ENCODE measurements at regions not wholly inside any gene's neighbourhood (a gene's known extent, or its start where the extent isn't known, plus 50 kb on each side); places are given as distances from the start of the nearest gene placed in this dataset.

DNA sequence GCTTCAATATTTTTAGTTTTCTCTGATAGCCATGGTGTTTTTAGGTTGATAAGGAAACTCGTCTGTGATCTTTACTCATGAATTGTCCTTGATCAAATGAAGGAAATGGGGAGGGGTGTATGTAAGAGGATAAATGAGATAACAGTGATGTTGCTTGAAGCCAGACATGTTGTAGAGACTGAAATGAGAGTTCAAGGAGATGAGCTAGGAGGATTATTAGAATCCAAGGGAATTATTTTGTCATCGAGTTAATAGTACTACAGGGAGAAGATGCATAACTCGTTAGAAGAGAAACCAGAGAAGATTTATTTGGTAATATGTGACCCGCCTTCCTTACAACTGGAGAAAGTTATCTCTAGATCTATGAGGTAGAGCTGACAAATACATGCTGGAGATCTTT lies 371.3 kb upstream of the DDHD1 start:
- Histone ChIP-seq H3K36me3 (ENCODE audit: control insufficient read depth, insufficient read depth, low read length) (no peaks in the 10 kb centered on the region), H4K8ac (ENCODE audit: low read depth, low read length) (no peak overlapping the region), H3K56ac (ENCODE audit: low read length) (no peak overlapping the region), H3K27me3 (ENCODE audit: insufficient read depth, low read length, poor library complexity) (no peaks in the 10 kb centered on the region), H3K18ac (ENCODE audit: low read length) (no peak overlapping the region), H2BK15ac (replicated peaks; ENCODE audit: low read depth) (no peak overlapping the region), H3K4ac (ENCODE audit: low read depth, low read length) (no peak overlapping the region), H3K27ac (ENCODE audit: low read depth, low read length) (no peak overlapping the region), H2BK5ac (ENCODE audit: low read length) (no peak overlapping the region), H3K4me2 (ENCODE audit: low read length) (no peak overlapping the region), H2BK120ac (ENCODE audit: low read depth, low read length) (no peak overlapping the region), H4K5ac (ENCODE audit: low read length) (no peak overlapping the region), H3K79me1 (ENCODE audit: low read length) (no peaks in the 10 kb centered on the region), H3K23ac (ENCODE audit: low read length) (no peak overlapping the region), H3K79me2 (ENCODE audit: control insufficient read depth, insufficient read depth, low read length) (no peaks in the 10 kb centered on the region), H3K4me3 (ENCODE audit: low read length) (no peak overlapping the region), H3K9ac (ENCODE audit: low read length) (no peak overlapping the region), H3K4me1 (ENCODE audit: control insufficient read depth, low read depth, low read length) (no peaks in the 10 kb centered on the region), H2AK5ac (ENCODE audit: low read length) (no peak overlapping the region)
- no CpG with 5 or more reads among the region's 4 CpGs for WGBS (ENCODE audit: extremely low coverage, insufficient coverage, low lambda C conversion rate)
- DNase-seq, result no peak

DNA sequence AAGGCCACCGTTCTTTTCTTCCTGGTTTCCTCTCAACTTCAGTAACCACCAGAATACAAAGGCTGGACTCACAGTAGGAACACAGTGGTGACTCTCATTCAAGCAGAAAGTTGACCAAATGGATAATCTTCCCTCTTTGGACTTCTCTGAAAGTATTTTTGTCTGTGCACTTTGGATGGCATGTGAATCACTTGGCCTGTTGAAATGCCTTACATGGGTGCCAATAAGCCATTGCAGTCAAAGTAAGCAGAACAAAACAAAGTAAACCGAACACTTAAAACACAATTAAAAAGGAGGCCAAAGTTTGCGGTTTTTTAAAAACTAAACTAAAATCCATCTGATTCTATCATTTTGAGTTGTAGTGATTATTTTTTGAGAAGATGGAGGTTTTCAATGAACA lies 370.1 kb upstream of the DDHD1 start:
- no peaks in the 10 kb centered on the region for H3K27me3 ChIP-seq (ENCODE audit: insufficient read depth, low read length, poor library complexity)
- no peak overlapping the region for H3K4me2 ChIP-seq (ENCODE audit: low read length)
- H2AK5ac ChIP-seq (ENCODE audit: low read length), result no peak overlapping the region
- no peak overlapping the region for H3K27ac ChIP-seq (ENCODE audit: low read depth, low read length)
- DNase-seq, result no peak
- no peaks in the 10 kb centered on the region for H3K79me2 ChIP-seq (ENCODE audit: control insufficient read depth, insufficient read depth, low read length)
- H4K5ac ChIP-seq (ENCODE audit: low read length), result no peak overlapping the region
- no peak overlapping the region for H3K9ac ChIP-seq (ENCODE audit: low read length)
- no peak overlapping the region for H3K4me3 ChIP-seq (ENCODE audit: low read length)
- H3K4me1 ChIP-seq (ENCODE audit: control insufficient read depth, low read depth, low read length), result no peaks in the 10 kb centered on the region
- no CpG with 5 or more reads among the region's 3 CpGs for WGBS (ENCODE audit: extremely low coverage, insufficient coverage, low lambda C conversion rate)
- H2BK120ac ChIP-seq (ENCODE audit: low read depth, low read length), result no peak overlapping the region
- H3K36me3 ChIP-seq (ENCODE audit: control insufficient read depth, insufficient read depth, low read length), result no peaks in the 10 kb centered on the region
- no peaks in the 10 kb centered on the region for H3K79me1 ChIP-seq (ENCODE audit: low read length)
- H2BK5ac ChIP-seq (ENCODE audit: low read length), result no peak overlapping the region
- H3K18ac ChIP-seq (ENCODE audit: low read length), result no peak overlapping the region
- no peak overlapping the region for H3K23ac ChIP-seq (ENCODE audit: low read length)
- H2BK15ac ChIP-seq (replicated peaks; ENCODE audit: low read depth), result no peak overlapping the region
- H4K8ac ChIP-seq (ENCODE audit: low read depth, low read length), result no peak overlapping the region
- H3K4ac ChIP-seq (ENCODE audit: low read depth, low read length), result no peak overlapping the region
- H3K56ac ChIP-seq (ENCODE audit: low read length), result no peak overlapping the region

DNA sequence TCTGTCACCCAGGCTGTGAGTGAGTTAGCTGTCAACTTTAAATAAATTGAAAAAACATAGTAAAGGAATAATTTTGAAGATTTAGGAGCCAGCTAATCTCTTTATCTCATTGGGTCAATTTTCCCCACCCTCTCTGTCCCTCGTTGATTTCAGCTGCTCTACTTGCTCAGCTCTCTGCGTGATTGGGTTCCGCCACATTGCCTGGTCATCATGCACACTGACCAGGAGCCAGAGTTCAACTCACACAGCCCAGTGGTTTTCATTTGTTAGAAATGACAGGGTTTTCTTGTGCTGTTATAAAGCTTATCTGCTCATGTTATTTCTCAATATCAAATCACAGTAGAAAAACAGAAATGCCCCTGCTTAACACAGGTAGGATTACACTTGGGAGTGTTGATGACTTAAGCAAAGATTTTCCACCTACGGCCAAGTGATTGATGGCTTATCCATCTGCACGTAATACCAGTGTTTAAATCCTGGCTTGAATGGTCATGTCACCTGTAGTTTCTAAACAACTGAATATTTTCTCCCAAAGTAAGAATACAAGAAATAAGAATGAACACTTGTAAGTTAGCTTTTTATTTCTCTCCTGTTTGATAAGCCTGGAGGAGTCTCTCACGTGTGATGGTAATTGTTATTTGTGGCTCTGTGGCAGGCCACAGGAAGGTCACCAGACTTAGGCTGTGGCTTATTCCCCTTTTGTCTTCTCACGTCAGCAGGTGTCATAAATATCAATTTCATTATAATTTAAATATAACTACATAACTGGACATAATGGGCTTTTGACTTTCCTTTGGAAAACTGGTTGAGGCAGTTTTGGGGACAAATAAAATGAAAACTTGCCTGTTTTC lies 367.2 kb upstream of the DDHD1 start:
- no peak overlapping the region for H2BK15ac ChIP-seq (replicated peaks; ENCODE audit: low read depth)
- no peak overlapping the region for H3K18ac ChIP-seq (ENCODE audit: low read length)
- no peak overlapping the region for H2BK120ac ChIP-seq (ENCODE audit: low read depth, low read length)
- H3K9ac ChIP-seq (ENCODE audit: low read length), result no peak overlapping the region
- H3K27ac ChIP-seq (ENCODE audit: low read depth, low read length), result no peak overlapping the region
- H3K36me3 ChIP-seq (ENCODE audit: control insufficient read depth, insufficient read depth, low read length), result no peaks in the 10 kb centered on the region
- H3K4ac ChIP-seq (ENCODE audit: low read depth, low read length), result no peak overlapping the region
- H4K5ac ChIP-seq (ENCODE audit: low read length), result no peak overlapping the region
- no peak overlapping the region for H3K4me2 ChIP-seq (ENCODE audit: low read length)
- no peaks in the 10 kb centered on the region for H3K79me2 ChIP-seq (ENCODE audit: control insufficient read depth, insufficient read depth, low read length)
- H3K4me3 ChIP-seq (ENCODE audit: low read length), result no peak overlapping the region
- H3K79me1 ChIP-seq (ENCODE audit: low read length), result no peaks in the 10 kb centered on the region
- no peak overlapping the region for H3K56ac ChIP-seq (ENCODE audit: low read length)
- no peak overlapping the region for H3K23ac ChIP-seq (ENCODE audit: low read length)
- H2AK5ac ChIP-seq (ENCODE audit: low read length), result no peak overlapping the region
- no peaks in the 10 kb centered on the region for H3K27me3 ChIP-seq (ENCODE audit: insufficient read depth, low read length, poor library complexity)
- no peaks in the 10 kb centered on the region for H3K4me1 ChIP-seq (ENCODE audit: control insufficient read depth, low read depth, low read length)
- DNase-seq, result no peak
- no peak overlapping the region for H4K8ac ChIP-seq (ENCODE audit: low read depth, low read length)
- WGBS (ENCODE audit: extremely low coverage, insufficient coverage, low lambda C conversion rate), result no CpG with 5 or more reads among the region's 7 CpGs
- no peak overlapping the region for H2BK5ac ChIP-seq (ENCODE audit: low read length)

DNA sequence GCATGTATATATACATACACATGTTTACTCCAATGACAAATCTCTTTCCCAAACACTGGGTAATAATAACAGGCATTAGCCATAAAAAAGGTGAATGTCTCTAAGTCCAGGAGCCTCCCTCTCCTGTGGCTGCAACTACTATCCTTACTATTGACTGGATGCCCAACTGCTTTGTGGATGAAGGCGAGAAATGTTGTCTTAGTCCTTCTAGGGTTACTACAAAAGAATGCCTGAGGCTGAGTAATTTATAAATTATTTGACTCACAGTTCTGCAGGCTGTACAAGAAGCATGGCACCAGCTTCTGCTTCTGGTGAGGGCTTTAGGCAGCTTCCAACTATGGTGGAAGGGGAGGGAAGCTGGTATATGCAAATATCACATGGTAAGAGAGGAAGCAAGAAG lies 366.0 kb upstream of the DDHD1 start:
- no peak overlapping the region for H3K56ac ChIP-seq (ENCODE audit: low read length)
- H3K18ac ChIP-seq (ENCODE audit: low read length), result no peak overlapping the region
- H3K79me2 ChIP-seq (ENCODE audit: control insufficient read depth, insufficient read depth, low read length), result no peaks in the 10 kb centered on the region
- no peak for DNase-seq
- no peaks in the 10 kb centered on the region for H3K27me3 ChIP-seq (ENCODE audit: insufficient read depth, low read length, poor library complexity)
- no peak overlapping the region for H2BK5ac ChIP-seq (ENCODE audit: low read length)
- no peaks in the 10 kb centered on the region for H3K36me3 ChIP-seq (ENCODE audit: control insufficient read depth, insufficient read depth, low read length)
- H3K79me1 ChIP-seq (ENCODE audit: low read length), result no peaks in the 10 kb centered on the region
- H3K27ac ChIP-seq (ENCODE audit: low read depth, low read length), result no peak overlapping the region
- H2AK5ac ChIP-seq (ENCODE audit: low read length), result no peak overlapping the region
- H3K4me3 ChIP-seq (ENCODE audit: low read length), result no peak overlapping the region
- H3K23ac ChIP-seq (ENCODE audit: low read length), result no peak overlapping the region
- H3K4ac ChIP-seq (ENCODE audit: low read depth, low read length), result no peak overlapping the region
- no CpG with 5 or more reads among the region's 1 CpG for WGBS (ENCODE audit: extremely low coverage, insufficient coverage, low lambda C conversion rate)
- H3K4me1 ChIP-seq (ENCODE audit: control insufficient read depth, low read depth, low read length), result no peaks in the 10 kb centered on the region
- H3K9ac ChIP-seq (ENCODE audit: low read length), result no peak overlapping the region
- H4K8ac ChIP-seq (ENCODE audit: low read depth, low read length), result no peak overlapping the region
- H2BK15ac ChIP-seq (replicated peaks; ENCODE audit: low read depth), result no peak overlapping the region
- H2BK120ac ChIP-seq (ENCODE audit: low read depth, low read length), result no peak overlapping the region
- H4K5ac ChIP-seq (ENCODE audit: low read length), result no peak overlapping the region
- no peak overlapping the region for H3K4me2 ChIP-seq (ENCODE audit: low read length)

DNA sequence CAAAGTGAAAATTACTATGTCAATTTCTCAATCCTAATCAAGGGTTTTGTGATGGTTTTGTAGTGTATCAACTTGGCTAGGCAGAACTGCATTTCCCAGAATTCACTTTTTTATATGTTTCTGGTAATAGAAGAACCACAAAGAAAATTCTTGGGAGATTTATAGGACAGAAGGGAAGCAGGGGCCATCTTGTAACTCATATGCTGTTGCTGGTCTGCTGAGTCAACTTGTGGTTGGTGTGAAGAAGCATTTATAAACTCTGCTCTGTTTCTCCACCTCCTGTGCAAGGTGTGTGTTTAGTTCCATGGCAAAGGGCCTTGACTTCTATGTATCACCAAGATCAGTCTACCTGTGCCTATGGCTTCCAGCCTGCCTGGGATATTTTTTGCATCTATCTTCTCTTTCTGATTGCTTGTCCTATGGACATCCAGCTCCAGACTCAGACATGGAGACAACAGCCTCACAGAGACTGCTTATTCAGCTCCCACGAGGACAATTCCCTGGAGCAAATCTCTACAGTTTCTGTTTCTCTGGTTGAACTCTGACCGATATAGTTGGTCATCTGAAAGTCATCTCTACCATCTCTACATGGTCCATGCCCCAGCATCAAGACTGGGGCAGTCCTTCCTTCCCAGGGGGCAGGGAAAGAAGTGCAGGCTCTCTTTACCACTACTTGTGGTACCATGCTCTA lies 364.3 kb upstream of the DDHD1 start:
- H2BK5ac ChIP-seq (ENCODE audit: low read length), result no peak overlapping the region
- no peak overlapping the region for H3K4me2 ChIP-seq (ENCODE audit: low read length)
- H3K18ac ChIP-seq (ENCODE audit: low read length), result no peak overlapping the region
- no peaks in the 10 kb centered on the region for H3K79me2 ChIP-seq (ENCODE audit: control insufficient read depth, insufficient read depth, low read length)
- no peak overlapping the region for H2BK120ac ChIP-seq (ENCODE audit: low read depth, low read length)
- H4K5ac ChIP-seq (ENCODE audit: low read length), result no peak overlapping the region
- H3K79me1 ChIP-seq (ENCODE audit: low read length), result no peaks in the 10 kb centered on the region
- no CpG with 5 or more reads among the region's 2 CpGs for WGBS (ENCODE audit: extremely low coverage, insufficient coverage, low lambda C conversion rate)
- no peaks in the 10 kb centered on the region for H3K27me3 ChIP-seq (ENCODE audit: insufficient read depth, low read length, poor library complexity)
- no peak overlapping the region for H3K56ac ChIP-seq (ENCODE audit: low read length)
- no peak overlapping the region for H4K8ac ChIP-seq (ENCODE audit: low read depth, low read length)
- H3K36me3 ChIP-seq (ENCODE audit: control insufficient read depth, insufficient read depth, low read length), result no peaks in the 10 kb centered on the region
- no peak for DNase-seq
- no peaks in the 10 kb centered on the region for H3K4me1 ChIP-seq (ENCODE audit: control insufficient read depth, low read depth, low read length)
- no peak overlapping the region for H3K27ac ChIP-seq (ENCODE audit: low read depth, low read length)
- no peak overlapping the region for H3K4ac ChIP-seq (ENCODE audit: low read depth, low read length)
- H2BK15ac ChIP-seq (replicated peaks; ENCODE audit: low read depth), result no peak overlapping the region
- no peak overlapping the region for H2AK5ac ChIP-seq (ENCODE audit: low read length)
- H3K4me3 ChIP-seq (ENCODE audit: low read length), result no peak overlapping the region
- no peak overlapping the region for H3K9ac ChIP-seq (ENCODE audit: low read length)
- no peak overlapping the region for H3K23ac ChIP-seq (ENCODE audit: low read length)
